ENCODE measurements at regions not wholly inside any gene's neighbourhood (a gene's known extent, or its start where the extent isn't known, plus 50 kb on each side); places are given as distances from the start of the nearest gene placed in this dataset.

GRCh38 chr14:26363689-26364088, 234.1 kb downstream of the NOVA1 start:
- TF ChIP-seq EP300 (IDR thresholded peaks at IDR 0.05): no peak
- TF ChIP-seq, protein P1, sequence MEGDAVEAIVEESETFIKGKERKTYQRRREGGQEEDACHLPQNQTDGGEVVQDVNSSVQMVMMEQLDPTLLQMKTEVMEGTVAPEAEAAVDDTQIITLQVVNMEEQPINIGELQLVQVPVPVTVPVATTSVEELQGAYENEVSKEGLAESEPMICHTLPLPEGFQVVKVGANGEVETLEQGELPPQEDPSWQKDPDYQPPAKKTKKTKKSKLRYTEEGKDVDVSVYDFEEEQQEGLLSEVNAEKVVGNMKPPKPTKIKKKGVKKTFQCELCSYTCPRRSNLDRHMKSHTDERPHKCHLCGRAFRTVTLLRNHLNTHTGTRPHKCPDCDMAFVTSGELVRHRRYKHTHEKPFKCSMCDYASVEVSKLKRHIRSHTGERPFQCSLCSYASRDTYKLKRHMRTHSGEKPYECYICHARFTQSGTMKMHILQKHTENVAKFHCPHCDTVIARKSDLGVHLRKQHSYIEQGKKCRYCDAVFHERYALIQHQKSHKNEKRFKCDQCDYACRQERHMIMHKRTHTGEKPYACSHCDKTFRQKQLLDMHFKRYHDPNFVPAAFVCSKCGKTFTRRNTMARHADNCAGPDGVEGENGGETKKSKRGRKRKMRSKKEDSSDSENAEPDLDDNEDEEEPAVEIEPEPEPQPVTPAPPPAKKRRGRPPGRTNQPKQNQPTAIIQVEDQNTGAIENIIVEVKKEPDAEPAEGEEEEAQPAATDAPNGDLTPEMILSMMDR (IDR thresholded peaks at IDR 0.05): no peak

Measured in ovary (tissue), 3 donors.